GM19455 (cell line): ENCODE measurements at regions not wholly inside any gene's neighbourhood (a gene's known extent, or its start where the extent isn't known, plus 50 kb on each side); places are given as distances from the start of the nearest gene placed in this dataset.

ENCODE experiments used
- ATAC-seq: cut with Tn5 transposase; IDR thresholded peaks from one replicate; pipeline ENCODE4 v1.9.1; 2021; ENCODE audit not compliant: unreplicated experiment

DNA sequence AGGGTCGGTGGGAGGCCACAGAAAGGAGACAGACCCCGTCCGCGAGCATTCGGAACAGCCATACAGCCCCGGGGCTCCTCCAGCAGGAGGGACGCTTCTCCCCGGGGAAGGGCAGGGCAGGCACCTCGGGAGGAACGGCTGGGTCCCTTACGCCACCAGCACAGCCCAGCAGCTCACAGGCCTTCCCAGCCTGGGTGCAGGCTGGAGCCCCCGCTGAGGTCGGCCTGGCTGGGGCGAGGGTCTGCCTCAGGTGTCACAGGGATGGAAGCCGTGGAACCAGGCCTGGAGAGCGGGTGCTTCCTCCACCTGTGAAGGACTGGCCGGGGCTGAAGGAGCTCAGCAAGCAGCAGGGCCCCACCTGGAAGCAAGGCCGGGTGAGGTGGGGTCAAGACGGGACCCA lies 732.3 kb downstream of the BRD1 start:
- no peak for ATAC-seq

DNA sequence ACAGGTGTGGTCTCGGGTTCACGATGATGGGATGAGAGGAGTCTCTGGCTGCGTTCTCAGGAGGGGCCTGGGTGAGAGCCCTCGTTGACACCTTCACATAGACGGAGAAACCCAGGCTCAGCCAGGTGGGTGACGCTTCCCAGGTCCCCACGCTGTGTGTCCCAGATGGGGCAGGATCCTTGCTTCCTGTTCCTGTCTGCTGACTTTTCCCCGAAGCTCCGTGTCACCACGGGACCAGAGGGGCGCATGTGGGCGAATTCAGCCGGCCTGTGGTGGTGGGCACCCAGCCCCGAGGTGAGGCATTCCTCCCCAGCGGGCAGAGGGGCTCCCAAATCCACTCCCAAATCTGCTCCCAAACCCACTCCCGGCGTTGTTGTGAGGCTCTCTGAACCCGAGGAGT lies 732.8 kb downstream of the BRD1 start:
- ATAC-seq: no peak

DNA sequence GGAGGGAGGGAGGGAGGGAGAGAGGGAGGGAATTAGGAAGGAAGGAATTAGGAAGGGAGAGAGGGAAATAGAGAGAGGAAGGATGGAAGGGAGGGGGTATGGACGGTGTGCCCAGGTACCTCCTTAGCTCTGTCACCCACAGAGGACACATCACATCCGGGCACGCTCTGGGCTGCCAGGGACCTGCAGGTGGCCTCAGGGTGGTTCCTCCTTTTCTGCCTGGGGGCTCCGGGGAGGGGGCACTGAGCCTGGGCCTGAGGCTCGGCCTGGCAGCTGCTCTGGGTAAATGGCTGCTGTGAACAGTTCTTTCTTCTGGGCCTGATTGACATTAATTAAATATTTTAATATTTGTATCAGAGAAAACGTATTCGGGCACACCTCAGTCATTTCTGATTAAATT lies 733.5 kb downstream of the BRD1 start:
- no peak for ATAC-seq

DNA sequence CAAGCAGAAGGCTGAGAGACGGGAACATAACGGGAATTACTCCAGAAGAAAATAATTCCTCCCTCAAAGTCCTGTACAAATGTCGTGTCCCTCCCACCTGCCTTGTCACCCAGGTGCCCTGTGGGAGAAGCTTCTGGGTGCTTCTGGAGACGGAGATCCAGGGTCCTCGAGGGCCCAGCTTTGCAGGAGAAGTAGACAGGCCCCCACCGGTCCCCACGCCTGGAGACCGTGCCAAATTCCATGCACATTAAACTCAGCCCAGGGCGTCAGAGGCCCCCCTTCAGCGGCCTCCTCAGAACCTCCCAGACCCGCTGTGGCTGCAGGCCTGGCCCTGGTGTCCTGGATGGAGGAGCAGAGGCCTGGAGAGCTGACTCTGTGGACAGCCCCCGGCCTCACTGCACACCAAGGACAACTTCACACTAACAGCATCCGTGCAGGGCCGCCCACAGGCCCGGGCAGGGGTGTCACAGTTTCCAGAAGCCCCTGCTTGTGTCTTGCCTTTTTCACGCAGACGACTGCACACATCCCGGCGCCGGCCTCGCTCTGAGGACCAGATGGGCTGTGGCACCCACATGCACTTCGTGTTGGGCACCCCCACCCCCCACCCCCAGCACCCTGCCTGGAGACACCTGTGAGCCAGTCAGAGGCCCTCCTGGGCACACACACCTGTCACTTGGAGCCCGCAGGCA lies 734.3 kb downstream of the BRD1 start:
- no peak for ATAC-seq

DNA sequence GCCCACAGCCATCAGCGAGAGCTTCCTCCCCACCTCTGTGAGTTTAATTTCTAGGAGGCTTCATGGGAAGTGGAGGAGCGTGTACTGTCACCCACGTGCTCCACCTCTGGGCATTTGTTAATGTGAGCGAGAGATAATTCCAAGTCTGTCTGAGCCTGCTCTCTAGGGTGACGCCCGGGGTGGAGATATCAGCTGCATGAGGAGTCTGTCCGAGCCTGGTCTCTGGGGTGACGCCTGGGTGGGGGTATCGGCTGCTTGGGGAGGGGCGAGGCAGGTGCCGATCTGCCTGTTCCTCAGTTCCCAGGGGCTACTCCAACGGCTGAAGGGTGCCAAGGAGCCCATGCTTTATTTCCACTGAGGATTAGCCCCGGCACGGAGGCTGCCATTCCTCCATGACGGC lies 735.0 kb downstream of the BRD1 start:
- ATAC-seq: no peak

GRCh38 chr22:49091917-49092545 lies 735.6 kb downstream of the BRD1 start:
- ATAC-seq: no peak

GRCh38 chr22:49091451-49091850 lies 736.2 kb downstream of the BRD1 start:
- no peak for ATAC-seq

DNA sequence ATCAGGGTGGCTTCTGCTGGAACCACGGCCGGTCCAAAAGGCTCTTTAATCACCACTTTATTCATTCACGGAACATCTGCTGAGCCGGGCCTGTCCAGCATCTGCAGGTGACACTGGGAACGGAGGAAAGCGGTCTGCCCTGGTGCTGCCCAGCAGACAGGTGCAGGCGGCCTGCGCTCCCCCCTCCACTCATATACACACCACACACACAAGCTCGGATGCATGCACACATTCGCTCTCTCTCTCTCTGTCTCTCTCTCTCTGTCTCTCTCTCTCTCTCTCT lies 736.9 kb downstream of the BRD1 start:
- no peak for ATAC-seq

GRCh38 chr22:49090061-49090852 lies 737.4 kb downstream of the BRD1 start:
- ATAC-seq: no peak

GRCh38 chr22:49088801-49089791 lies 738.6 kb downstream of the BRD1 start:
- no peak for ATAC-seq

DNA sequence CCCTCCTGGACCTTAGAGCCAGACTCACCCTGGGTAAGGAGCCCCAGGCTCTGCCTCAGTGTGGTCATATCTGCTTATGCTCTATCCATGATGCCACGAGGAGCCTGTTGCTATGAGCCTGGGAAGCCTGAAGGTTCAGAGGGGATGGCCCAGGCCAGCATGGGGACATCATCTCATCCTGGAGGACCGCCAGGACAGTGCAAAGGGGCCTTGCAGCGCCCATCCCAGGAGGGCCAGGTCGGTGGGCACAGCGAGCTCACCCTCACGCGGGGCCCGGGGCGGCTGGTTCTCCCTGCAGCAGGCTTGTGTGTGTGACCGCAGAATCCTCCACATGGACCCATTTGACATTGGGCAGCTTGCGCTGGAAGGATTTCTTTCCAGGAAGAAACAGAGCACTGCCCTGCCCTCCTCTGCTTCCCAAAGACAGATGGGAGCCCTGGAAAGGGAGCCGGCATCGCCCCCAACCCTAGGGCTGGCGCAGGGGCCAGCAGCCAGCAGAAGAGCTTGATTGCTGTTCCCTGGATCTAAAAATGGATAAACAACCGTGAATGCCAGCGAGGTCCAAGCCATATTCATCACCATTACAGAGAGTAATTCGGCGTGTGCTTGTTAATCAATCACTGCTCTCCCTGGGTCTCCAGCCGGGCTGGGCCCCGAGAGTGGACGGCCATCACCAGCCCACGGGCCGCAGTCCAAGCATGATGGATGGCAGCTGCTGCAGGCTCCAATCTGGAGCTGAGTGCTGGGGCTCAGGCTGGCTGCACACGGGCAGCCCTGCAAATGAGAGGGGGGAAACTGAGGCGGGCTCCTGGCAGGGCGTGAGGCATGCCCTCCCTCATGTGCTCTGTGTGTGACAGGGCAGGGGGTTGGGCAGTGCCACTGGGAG lies 739.7 kb downstream of the BRD1 start:
- ATAC-seq: no peak

DNA sequence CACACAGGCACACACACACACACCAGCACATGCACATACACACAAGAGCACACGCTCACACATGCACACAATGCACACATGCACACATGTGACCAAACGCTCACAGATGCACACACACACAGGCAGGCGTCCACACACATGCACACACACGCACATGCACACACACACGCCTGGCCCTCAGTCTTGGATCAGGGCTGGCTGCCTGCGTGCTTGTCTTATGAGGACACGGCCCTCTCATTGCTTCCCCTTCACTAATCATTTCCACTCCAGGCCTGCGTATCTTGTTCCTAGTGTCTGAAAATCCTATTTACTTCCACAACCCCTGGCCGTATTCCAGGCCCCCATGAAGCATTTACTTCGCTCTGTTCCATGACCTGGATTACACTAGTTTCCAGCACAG lies 740.5 kb downstream of the BRD1 start:
- ATAC-seq: no peak

GRCh38 chr22:49086606-49087157 lies 741.0 kb downstream of the BRD1 start:
- no peak for ATAC-seq

DNA sequence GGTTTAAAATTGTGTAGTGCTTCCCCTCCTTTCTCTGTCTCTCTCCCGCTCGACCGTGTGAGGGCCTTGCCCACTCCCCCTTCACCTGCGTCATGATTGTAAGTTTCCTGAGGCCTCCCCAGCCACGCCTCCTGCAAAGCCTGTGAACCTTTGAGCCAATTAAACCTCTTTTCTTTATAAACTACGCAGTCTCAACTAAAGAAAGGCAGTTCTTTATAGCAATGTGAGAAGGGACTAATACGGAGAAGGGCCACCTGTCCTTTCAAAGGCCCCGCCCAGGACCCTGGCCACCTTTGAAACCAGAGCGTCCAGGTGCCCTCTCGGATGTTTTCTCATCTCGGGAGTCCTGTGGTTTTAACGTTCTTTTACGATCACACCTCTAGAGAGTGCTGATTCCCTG lies 741.5 kb downstream of the BRD1 start:
- no peak for ATAC-seq

GRCh38 chr22:49084206-49084605 lies 743.5 kb downstream of the BRD1 start:
- ATAC-seq: no peak

DNA sequence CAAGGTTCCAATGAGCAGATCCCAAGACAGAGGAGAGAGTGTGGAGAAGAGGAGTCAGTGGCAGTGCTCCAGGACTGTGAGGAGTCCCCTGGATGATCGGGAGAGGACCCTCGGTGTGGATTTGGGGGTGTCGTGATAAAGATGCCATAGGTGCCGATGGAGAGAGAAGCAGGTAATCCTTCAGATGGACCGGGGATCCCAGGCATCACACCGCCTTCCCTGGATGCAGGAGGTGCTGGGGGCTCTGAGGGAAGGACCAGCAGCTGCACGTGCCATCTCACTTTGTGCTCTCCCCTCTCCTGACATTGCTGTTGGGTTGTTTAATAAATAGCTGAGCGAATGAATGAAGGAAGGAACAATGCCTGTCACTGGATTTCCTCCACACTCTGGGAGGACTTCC lies 744.1 kb downstream of the BRD1 start:
- ATAC-seq: no peak

DNA sequence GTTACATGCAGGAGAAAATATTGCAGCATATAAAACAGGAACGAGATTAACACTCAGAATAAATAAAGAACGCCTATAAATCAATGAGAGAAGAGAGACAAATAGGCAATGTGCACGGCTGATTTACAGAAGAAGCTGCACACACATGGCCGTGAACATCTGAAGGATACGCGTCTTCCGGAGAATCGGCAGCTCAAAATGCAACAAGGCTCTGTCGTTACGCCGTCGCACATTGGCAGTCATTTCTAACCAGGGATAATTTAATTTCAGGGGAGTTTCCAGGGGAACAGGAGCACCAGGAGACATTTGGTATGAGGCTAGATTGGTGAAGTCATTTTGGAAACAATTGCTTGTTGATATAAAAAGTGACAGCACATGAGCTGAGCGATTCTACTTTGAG lies 745.2 kb downstream of the BRD1 start:
- ATAC-seq: no peak

DNA sequence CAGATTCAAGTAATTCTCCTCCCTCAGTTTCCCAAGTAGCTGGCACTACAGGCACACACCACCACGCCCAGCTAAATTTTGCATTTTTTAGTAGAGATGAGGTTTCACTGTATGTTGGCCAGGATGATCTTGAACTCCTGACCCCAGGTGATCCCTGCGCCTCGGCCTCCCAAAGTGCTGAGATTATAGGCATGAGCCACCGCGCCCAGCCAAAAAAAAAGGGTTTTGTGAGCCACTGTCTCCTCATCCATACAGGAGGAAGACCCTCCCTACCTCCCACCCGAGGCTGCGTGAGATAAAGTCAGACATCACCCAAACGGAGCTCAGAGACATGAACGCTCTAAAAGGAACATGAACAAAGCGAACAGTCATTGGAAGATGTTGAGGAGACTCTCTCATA lies 745.7 kb downstream of the BRD1 start:
- no peak for ATAC-seq

DNA sequence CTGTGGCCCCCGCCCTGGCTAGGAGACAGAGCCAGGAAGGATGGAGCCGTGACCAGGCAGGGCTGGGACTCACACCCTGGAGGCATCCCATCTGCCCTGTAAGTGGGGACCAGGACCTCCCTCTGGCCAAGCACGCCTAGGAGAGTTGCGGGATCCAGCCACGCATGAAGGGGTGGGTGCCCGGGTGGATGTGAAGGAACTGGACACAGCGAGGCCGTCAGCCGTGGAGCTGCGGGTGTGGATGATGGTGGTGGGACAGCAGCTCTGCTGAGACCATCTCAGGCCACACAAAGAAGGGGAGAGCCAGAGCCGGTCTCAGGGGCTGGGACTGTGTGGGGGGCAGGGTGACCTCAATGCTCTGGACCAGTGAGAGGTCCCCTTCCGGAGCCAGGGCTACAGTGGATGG lies 746.4 kb downstream of the BRD1 start:
- no peak for ATAC-seq

- no peak for ATAC-seq
Observed at GRCh38 chr22:49080631-49081030, 747.0 kb downstream of the BRD1 start.
